ENCODE measurements at regions not wholly inside any gene's neighbourhood (a gene's known extent, or its start where the extent isn't known, plus 50 kb on each side); places are given as distances from the start of the nearest gene placed in this dataset.

- Histone ChIP-seq H3K4me3 (no peak overlapping the region), H3K27ac (no peak overlapping the region), H3K4me1 (no peaks in the 10 kb centered on the region), H3K27me3 (ENCODE audit: low read depth) (no peaks in the 10 kb centered on the region), H3K9me3 (peaks cover 6% of the 10 kb centered on the region), H3K36me3 (no peaks in the 10 kb centered on the region)
- DNase-seq (no peak), ATAC-seq (no peak)
- no peak for TF ChIP-seq CTCF (IDR thresholded peaks at IDR 0.05)
- intact Hi-C loops (cut with DNase I), result no loop called here
These were observed 193.6 kb upstream of the CARD18 start for GRCh38 chr11:105333153-105333552.

GRCh38 chr11:105332171-105332570 lies 192.6 kb upstream of the CARD18 start:
- Histone ChIP-seq H3K4me1 (no peaks in the 10 kb centered on the region), H3K27ac (no peak overlapping the region), H3K36me3 (no peaks in the 10 kb centered on the region), H3K4me3 (no peak overlapping the region), H3K9me3 (peaks cover 6% of the 10 kb centered on the region), H3K27me3 (ENCODE audit: low read depth) (no peaks in the 10 kb centered on the region)
- intact Hi-C loops (cut with DNase I), result no loop called here
- no peak for TF ChIP-seq CTCF (IDR thresholded peaks at IDR 0.05)
- no peak for ATAC-seq
- no peak for DNase-seq

GRCh38 chr11:105328061-105328460 lies 188.5 kb upstream of the CARD18 start:
- Histone ChIP-seq H3K36me3 (no peaks in the 10 kb centered on the region), H3K27me3 (ENCODE audit: low read depth) (no peaks in the 10 kb centered on the region), H3K27ac (no peak overlapping the region), H3K9me3 (no peaks in the 10 kb centered on the region), H3K4me1 (no peaks in the 10 kb centered on the region), H3K4me3 (no peak overlapping the region)
- ATAC-seq, result no peak
- no peak for DNase-seq
- no peak for TF ChIP-seq CTCF (IDR thresholded peaks at IDR 0.05)
- intact Hi-C loops (cut with DNase I), result no loop called here

GRCh38 chr11:105324156-105324555 lies 184.6 kb upstream of the CARD18 start:
- no peak overlapping the region for H3K27ac ChIP-seq
- TF ChIP-seq CTCF (IDR thresholded peaks at IDR 0.05), result no peak

GRCh38 chr11:105321696-105322095 lies 182.1 kb upstream of the CARD18 start:
- Histone ChIP-seq H3K36me3 (no peaks in the 10 kb centered on the region), H3K9me3 (no peaks in the 10 kb centered on the region), H3K27ac (no peak overlapping the region), H3K4me3 (no peak overlapping the region), H3K27me3 (ENCODE audit: low read depth) (no peaks in the 10 kb centered on the region), H3K4me1 (no peaks in the 10 kb centered on the region)
- ATAC-seq (no peak), DNase-seq (no peak)
- TF ChIP-seq CTCF (IDR thresholded peaks at IDR 0.05), result no peak
- intact Hi-C loops (cut with DNase I), result no loop called here

More at GRCh38 chr11:105324156-105324555, 184.6 kb upstream of the CARD18 start:
- H3K4me1 ChIP-seq, result no peaks in the 10 kb centered on the region
- H3K4me3 ChIP-seq, result no peak overlapping the region
- no peaks in the 10 kb centered on the region for H3K36me3 ChIP-seq
- no peak for ATAC-seq
- no peak for DNase-seq
- no peaks in the 10 kb centered on the region for H3K9me3 ChIP-seq
- no peaks in the 10 kb centered on the region for H3K27me3 ChIP-seq (ENCODE audit: low read depth)
- intact Hi-C loops (cut with DNase I), result no loop called here

GRCh38 chr11:105315287-105315686 lies 175.7 kb upstream of the CARD18 start:
- no peaks in the 10 kb centered on the region for H3K4me1 ChIP-seq

More at GRCh38 chr11:105315287-105315686, 175.7 kb upstream of the CARD18 start:
- Histone ChIP-seq H3K27ac (no peak overlapping the region), H3K27me3 (ENCODE audit: low read depth) (no peaks in the 10 kb centered on the region), H3K4me3 (no peak overlapping the region), H3K36me3 (no peaks in the 10 kb centered on the region), H3K9me3 (no peaks in the 10 kb centered on the region)
- no peak for TF ChIP-seq CTCF (IDR thresholded peaks at IDR 0.05)
- DNase-seq, result no peak
- peak; percentile 46 to 70 for ATAC-seq
- intact Hi-C loops (cut with DNase I), result no loop called here

Measured in lower lobe of right lung (tissue), 2 donors.